ENCODE measurements at regions not wholly inside any gene's neighbourhood (a gene's known extent, or its start where the extent isn't known, plus 50 kb on each side); places are given as distances from the start of the nearest gene placed in this dataset.

DNA sequence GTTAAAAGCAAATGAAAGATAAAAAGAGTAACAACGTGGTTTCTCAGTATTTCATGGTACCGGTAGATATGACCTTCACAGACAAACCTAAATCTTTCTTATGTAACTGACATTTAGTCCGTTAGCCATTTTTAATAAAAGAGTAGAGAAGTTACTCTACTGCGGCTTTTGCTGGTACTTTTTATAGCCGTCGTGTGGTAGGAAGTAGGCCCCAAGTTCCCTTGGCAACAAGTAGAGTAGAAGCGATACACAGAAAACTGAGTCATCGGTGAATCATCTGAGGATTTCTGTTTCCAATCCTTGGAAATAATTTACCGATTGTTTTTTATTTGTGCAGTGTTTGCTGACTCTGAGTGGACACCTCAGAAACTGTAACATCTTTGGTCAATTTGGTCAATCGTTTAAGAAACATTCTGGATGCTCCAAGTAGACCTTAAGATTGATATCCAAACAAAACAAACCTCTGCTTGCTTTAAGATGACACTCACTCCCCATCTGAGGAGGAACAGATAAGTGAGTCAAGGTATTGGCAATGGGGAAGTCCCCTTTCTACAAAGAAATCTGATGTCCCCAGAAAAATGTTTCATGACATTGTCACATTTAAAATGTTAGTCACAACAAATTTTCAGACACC lies 63.9 kb upstream of the AHR start:
- DNase-seq = peak; percentile 14

DNA sequence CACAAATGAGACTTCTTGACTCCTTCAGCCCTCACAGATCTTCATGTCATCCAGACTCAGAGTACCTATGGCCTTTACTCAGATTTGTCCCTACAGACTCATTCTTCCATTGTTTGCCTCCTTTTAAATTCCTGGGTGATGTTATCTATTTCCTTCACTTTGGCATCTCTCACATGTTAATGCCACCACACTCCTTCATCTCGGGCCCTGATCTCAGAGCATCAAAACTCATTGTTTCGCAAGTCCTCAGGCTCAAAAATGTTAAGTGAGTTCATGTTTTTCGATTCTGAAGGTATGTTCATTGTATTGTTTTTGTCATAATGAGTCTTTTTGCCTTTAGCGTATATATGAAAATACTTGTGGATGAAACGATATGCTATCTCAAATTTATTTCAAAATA lies 62.3 kb upstream of the AHR start:
- no peak for DNase-seq

DNA sequence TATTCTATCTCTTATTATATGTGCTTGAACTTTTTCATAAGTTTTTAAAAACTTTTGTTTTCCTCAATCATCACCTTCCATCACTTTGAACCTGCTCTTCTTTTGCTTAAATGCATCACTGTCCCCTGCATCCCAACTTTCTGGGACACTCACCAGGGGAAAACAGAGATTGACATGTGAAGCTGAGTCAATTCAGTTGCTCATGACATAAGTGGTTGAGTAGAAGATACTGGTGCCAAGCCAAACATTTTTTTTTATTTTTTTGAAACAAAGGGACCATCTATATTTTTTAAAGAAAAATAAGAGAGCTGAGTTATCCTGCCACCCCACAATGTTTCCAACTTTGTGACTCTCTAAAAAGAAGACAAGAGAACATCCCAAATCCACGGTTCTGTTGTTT lies 61.8 kb upstream of the AHR start:
- no peak for DNase-seq

DNA sequence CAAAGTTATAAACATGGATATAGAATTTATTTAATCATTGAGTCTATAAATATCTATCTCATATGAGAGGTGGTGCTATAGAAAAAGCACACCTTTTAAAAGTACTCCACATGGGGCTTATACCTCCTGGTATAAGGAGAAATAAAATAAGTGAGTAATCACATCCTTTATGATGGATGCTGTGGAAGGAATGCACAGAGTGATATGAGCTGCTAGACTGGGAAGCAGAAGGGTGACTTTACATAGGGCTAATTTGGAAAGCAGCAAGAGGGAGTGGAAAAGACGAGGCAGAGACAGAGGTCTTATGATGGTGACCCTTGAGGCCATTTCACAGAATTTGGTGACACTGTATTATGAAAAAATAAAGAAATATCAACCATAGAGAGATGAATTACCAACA lies 59.4 kb upstream of the AHR start:
- DNase-seq = no peak

DNA sequence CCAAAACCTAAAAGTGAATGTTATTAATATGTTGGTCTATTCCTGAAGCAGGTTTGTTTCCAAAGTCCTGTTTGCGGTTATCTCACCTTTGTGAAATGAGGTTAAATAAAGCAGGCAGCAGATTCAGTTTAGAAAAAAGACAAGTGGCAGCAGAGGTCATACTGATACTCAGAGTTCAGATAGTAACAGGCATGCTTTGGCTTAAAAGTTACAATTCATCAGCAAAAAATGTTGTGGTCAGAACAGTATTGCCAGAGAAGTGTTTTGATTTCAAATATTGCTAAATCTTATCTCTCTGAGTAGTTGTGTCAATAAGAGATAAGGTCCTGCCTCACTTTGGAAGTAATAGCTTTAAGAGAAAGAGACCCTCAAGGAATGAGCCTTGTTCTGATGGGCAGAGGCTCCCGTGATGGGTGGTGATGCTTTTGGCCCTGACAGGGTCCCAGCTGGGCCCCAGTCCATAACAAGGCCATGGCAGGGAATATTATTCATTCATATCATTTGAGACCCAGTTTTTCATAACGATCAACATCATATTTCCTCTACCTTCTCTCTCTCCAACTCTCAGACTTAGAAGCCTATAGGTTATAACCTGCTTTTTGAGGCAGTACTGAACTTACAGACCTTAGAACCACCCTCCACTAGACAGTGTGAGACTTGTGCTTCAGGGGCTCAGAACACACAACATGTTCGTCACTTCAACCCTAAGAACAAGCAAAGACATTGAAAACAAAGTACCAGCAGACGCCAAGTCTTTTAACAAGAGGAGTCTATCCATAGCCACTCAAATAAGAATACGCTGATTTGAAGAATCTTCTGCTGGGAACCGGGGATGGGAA lies 58.5 kb upstream of the AHR start:
- DNase-seq = no peak

DNA sequence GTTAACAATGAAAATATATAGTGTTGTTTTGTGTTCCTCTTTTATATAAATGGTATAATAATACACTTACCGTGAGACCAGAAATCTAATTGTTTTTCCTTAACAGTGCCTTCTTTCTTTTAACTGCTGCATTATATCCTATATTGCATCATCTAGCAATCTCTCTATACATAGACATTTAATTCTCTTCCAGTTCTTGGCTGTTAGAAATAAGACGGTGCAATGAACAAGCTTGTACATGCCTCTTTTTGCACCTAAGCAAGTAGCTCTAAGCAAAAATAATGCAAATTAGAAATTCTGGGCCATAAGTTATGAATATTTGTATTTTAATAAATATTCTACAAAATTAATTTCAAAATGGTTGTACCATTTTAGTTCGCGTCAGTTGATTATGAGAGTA lies 55.9 kb upstream of the AHR start:
- DNase-seq = no peak

DNA sequence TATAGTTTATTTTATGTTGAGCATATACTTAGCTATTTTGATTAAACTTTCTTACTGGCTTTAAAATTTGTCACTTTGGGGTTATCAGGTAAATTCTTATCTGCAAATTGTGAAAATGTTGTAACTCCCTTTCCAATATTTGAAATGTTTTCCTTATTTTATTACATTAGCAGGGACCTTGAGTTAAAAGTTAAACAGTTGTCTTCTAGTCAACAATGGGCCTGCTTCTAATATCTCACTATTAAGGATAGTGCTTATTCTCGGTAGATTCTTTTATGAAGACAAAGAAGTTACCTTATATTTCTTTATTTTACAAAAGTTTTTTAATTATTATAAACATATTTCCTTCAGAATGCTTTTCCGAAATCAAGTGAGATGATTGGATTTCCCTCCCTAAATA lies 53.7 kb upstream of the AHR start:
- DNase-seq = no peak

DNA sequence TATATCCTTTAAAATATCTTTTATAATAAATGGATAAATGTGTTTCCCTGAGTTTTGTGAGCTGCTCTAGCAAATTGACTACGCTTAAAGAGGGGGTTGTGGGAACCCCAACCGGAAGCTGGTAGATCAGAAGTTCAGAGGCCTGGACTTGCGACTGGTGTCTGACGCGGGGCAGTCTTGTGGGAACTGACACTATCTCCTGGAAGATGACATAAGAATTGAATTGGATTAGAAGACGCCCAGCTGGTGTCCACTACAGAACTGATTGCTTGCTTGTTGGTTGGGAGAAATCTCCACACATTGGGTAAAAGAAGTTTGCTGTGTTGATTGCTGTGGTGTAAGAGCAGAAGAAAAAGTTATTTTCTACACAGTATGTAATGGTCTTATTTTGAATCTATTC lies 51.1 kb upstream of the AHR start:
- DNase-seq = no peak

DNA sequence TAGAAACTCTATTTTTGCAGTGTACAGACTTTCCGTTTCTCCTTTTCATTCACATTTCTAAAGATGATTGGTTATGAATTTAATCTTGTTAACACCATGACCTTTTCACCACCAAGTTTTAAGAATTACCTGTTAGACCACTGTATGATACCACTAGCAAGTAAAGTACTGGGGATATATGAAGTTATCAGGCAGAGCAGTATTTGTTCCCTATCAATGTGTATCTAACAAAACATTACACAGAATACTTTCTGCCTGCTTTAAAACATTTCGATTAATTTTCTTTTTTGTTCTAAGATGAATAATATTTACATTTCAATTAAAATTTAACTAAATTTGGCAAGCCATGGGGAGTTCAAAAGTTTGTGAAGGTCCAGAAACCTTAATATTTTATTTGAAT lies 49.9 kb upstream of the AHR start:
- no peak for DNase-seq

All from muscle of arm (tissue), 1 donor.